ENCODE measurements at regions not wholly inside any gene's neighbourhood (a gene's known extent, or its start where the extent isn't known, plus 50 kb on each side); places are given as distances from the start of the nearest gene placed in this dataset.

GRCh38 chr18:9003406-9004100 is 98.9 kb upstream of the NDUFV2 start:
- TF ChIP-seq CREB5 (CRISPR knock-in tag; IDR thresholded peaks at IDR 0.05; ENCODE audit: low read depth): no peak
- TF ChIP-seq ZFP30 (CRISPR knock-in tag; IDR thresholded peaks at IDR 0.05): no peak
- no peak for TF ChIP-seq RARB (CRISPR knock-in tag; IDR thresholded peaks at IDR 0.05)
- no peak for TF ChIP-seq PPARA (CRISPR knock-in tag; IDR thresholded peaks at IDR 0.05; ENCODE audit: borderline replicate concordance)
- TF ChIP-seq ARNTL (CRISPR knock-in tag; IDR thresholded peaks at IDR 0.05; ENCODE audit: borderline replicate concordance, low read depth): no peak
- TF ChIP-seq PATZ1 (CRISPR knock-in tag; IDR thresholded peaks at IDR 0.05; ENCODE audit: borderline replicate concordance): no peak
- TF ChIP-seq ZFP3 (CRISPR knock-in tag; IDR thresholded peaks at IDR 0.05): no peak
- TF ChIP-seq ZNF8 (CRISPR knock-in tag; IDR thresholded peaks at IDR 0.05): no peak
- no peak for TF ChIP-seq BACH2 (CRISPR knock-in tag; IDR thresholded peaks at IDR 0.05; ENCODE audit: borderline replicate concordance)

Measured in SK-N-SH treated with all-trans-retinoic acid at 6 μM for 48 hours (cell line).